ENCODE measurements at regions not wholly inside any gene's neighbourhood (a gene's known extent, or its start where the extent isn't known, plus 50 kb on each side); places are given as distances from the start of the nearest gene placed in this dataset.

- TF ChIP-seq, protein P1, sequence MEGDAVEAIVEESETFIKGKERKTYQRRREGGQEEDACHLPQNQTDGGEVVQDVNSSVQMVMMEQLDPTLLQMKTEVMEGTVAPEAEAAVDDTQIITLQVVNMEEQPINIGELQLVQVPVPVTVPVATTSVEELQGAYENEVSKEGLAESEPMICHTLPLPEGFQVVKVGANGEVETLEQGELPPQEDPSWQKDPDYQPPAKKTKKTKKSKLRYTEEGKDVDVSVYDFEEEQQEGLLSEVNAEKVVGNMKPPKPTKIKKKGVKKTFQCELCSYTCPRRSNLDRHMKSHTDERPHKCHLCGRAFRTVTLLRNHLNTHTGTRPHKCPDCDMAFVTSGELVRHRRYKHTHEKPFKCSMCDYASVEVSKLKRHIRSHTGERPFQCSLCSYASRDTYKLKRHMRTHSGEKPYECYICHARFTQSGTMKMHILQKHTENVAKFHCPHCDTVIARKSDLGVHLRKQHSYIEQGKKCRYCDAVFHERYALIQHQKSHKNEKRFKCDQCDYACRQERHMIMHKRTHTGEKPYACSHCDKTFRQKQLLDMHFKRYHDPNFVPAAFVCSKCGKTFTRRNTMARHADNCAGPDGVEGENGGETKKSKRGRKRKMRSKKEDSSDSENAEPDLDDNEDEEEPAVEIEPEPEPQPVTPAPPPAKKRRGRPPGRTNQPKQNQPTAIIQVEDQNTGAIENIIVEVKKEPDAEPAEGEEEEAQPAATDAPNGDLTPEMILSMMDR (conservative IDR thresholded peaks at IDR 0.05; ENCODE audit: low read depth, low read length), result no peak
- TF ChIP-seq EZH2 (IDR thresholded peaks at IDR 0.05; ENCODE audit: borderline replicate concordance, low read depth, low read length, poor library complexity, severe bottlenecking), result no peak
Measured at GRCh38 chr4:95957054-95957453, 117.2 kb downstream of the PDHA2 start.

Data from A673 (cell line).